Glomerular endothelial cell (primary cell): ENCODE measurements at regions not wholly inside any gene's neighbourhood (a gene's known extent, or its start where the extent isn't known, plus 50 kb on each side); places are given as distances from the start of the nearest gene placed in this dataset.
"Not testable (repeated sequence)": the region's sequence is repeated elsewhere in the genome, so short reads cannot be mapped to it uniquely, and the experiment has no call there.

Experiments used
- DNase-seq: peaks from one replicate; pipeline ENCODE4 v3.0.0-alpha.2; 2011; ENCODE audit warnings: low read depth, low spot score; ENCODE audit errors: extremely low read depth

DNA sequence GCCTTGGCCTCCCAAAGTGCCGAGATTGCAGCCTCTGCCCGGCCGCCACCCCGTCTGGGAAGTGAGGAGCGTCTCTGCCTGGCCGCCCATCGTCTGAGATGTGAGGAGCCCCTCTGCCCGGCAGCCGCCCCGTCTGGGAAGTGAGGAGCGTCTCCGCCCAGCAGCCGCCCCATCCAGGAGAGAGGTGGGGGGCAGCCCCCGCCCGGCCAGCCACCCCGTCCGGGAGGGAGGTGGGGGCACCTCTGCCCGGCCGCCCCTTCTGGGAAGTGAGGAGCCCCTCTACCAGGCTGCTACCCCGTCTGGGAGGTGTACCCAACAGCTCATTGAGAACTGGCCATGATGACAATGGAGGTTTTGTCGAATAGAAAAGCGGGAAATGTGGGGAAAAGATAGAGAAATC lies 1530.9 kb downstream of the REEP3 start:
- DNase-seq: not testable (repeated sequence)

DNA sequence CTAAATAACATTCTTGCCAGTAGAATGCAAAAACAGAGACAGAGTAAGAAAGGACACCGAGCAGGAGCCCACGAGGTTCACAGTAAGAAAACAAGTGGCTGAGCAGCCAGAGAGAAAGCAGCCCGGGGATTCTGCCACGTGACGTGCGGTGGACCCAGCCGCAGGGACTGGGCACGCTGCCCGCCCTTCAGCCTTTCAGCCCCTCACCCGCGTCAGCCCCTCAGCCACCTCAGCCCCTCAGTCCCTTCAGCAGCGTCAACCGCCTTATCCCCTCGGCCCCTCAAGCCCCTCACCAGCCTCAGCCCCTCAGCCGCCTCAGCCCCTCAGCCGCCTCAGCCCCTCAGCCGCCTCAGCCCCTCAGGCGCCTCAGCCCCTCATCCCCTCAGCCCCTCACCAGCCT lies 1532.2 kb downstream of the REEP3 start:
- DNase-seq: not testable (repeated sequence)

DNA sequence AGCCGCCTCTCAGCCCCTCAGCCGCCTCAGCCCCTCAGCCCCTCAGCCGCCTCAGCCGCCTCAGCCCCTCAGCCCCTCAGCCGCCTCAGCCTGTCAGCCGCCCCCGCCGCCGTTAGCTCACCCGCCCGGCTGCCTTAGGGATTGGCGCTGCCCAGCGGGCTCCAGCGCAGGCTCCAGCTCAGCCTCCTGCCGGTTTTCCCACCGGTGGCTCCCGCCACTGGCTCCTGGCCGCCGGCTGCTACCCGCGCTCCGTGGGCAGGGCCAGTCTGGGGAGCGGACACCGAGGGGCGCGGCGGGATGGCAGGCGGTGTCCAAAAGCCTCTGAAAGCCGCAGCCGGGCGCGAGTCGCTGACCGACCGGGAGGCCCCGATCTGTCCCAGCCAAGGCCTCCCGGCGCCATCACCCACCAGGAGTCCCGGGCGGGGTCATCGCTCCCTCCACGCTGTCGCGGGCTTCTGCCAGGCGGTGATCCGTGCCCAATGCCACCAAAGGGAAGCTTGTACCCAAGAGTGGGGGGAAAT lies 1532.7 kb downstream of the REEP3 start:
- DNase-seq: not testable (repeated sequence)

DNA sequence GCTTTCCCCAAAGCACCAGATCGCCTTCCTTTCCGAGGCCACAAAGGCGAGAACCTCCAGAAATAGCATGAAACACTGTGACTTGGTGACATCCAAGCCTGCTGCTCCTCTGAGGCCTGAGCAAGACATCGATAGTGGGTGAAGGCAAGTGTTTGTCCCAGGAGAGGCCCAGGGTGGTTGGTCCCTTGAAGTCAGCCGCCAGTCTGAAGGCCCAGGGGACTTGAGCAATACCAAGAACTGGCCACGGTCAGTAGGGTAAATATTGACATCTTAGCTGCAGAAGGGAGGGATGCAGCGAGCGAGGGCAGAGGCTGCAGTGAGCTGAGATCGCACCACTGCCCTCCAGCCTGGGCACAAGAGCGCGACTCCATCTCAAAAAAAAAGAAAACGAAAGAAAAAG lies 1533.5 kb downstream of the REEP3 start:
- DNase-seq: not testable (repeated sequence)

DNA sequence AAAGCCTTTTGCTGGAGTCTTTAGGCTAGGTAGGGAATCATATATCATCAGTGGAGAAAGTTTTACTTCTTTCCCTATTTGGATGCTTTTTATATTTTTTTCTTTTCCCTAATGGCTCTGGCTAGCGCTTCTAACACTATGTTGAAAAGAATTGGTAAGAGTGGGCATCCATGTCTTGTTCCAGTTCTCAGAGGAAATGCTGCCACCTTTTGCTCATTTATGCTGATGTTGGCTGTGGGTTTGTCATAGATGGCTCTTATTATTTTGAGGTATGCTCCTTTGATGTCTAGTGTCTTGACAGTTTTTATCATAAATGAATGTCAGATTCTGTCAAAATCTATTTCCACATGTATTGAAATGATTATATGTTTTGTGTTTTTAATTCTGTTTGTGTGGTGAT lies 1544.1 kb downstream of the REEP3 start:
- no peak for DNase-seq

DNA sequence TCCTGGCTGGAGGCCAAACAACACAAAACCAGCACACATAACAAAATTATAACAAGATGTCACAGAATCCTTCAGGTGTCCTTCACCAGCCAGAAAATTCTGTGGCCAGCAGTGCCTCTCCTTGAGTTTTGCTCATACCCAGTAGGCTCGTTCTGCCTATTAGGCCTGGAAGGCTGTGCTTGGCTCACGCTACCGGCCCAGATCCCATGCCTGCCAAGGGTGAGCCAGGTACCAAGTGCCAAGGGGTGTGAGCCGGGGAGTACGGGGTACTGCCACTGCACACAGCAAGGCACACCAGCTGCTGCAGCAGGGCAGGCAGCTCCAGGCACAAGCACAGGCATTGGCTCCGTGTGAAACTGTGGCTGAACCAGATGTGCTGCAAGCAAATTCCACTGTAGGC lies 1562.0 kb downstream of the REEP3 start:
- no peak for DNase-seq

DNA sequence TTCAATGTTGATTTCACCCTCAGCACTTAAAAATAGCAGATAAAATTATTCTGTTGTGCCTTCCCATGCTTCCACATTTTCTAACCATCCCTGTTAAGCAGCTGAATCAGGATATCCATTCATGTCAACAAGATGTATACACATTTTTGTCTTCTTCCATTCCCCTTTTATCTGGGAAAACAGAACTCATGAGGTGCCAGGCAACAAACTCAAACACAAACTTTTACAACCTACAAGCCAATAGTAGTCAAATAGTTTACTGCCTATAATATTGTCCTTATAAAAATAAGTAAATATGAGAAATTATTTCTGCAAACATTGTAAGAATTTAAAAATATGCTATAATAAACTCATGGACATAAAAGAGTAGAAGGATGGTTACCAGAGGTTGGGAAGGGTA lies 1569.8 kb downstream of the REEP3 start:
- no peak for DNase-seq

DNA sequence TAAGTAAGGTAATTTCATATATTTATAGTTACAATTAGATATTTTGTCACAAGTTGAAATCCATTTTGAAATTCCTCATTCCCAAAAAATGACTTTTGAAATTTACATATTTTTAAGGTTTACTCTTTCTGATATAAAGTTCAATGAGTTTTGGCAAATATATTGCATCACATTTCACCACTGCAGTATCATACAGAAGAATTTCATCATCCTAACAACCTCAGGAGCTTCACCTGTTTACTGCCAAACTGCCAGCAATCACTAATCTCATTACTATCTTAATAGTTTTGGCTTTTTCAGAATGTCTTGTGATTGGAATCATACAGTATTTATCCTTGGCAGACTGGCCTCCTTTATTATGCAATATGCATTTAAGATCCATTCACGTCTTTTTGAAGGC lies 1578.9 kb downstream of the REEP3 start:
- DNase-seq: no peak

DNA sequence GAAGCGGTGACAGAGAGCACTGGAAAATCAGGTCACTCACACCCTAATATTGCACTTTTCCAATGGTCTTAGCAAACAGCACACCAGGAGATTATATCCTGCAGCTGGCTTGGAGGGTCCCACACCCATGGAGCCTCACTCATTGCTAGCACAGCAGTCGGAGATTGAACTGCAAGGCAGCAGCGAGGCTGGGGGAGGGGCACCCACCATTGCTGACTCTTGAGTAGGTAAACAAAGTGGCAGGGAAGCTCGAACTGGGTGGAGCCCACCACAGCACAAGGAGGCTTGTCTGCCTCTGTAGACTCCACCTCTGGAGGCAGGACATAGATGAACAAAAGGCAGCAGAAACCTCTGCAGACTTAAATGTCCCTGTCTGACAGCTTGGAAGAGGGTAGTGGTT lies 1579.7 kb downstream of the REEP3 start:
- not testable (repeated sequence) for DNase-seq

DNA sequence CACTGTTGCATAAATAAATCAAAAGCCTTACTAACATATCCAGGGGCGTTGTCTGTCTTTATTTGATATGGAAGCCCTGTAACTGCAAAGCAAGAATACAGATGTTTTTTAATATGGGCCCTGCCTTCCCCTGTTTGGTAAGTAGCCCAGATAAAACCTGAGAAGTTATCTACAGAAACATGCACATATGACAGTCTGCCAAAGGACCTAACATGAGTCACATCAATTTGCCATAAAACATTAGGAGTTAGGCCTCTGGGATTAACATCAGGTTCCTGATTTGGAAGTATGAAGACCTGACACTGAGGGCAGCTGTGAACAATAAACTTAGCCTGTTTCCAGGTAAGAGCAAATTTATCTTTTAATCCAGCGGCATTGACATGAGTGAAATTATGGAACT lies 1588.8 kb downstream of the REEP3 start:
- no peak for DNase-seq

DNA sequence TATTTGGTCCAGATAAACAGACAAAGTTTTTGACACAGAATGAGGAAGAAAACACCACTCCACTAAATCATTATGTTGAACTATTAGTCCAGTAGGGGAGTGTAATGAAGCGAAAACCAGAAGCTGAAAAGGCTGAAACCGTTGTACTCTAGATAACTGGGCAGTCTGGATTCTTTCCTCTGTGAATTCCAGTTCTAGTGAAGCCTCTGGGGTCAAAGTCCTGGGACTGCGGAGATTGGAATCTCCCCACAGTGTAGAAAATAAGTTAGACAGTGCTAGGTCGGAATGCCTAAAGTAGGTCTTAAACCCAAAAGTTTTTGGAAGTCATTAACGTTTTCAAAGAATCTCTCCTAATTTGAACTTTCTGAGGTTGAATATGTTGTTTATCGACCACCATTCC lies 1589.9 kb downstream of the REEP3 start:
- DNase-seq: not testable (repeated sequence)

DNA sequence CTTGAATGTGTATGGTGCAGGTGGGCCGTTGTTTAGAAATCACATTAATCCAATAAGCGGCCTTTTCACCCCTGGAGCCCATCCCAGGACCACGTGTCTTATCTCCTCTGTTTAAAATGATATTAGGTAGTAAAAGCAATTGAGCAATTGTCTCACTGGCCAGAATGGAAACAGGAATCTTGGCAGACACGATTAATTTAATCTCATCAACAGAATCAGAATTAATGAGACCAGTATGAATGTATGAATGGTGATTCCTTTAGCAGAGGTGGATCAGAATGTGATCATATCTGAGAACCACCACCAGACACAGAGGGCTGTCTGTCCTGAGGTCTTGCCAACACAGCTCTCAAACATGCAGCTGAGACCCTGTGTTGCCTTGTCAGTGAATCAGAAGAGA lies 1591.4 kb downstream of the REEP3 start:
- DNase-seq: no peak

DNA sequence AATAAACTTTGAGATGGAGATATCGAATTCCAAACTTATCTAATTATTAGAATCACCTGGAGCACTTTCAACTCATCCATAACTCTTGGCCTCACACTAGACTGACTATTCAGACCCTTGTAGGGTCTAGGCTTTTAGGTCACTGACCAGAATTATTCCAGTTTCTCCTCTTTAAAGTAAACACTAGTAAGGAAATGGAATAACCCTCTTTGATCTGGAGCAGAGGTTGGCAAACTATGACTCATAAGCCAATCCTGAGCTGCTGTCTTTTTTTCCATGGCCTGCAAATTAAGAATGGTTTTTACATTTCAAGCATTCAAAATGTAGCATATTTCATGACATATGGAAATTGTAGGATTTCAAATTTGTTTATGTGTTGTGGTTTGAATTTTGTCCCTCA lies 1601.9 kb downstream of the REEP3 start:
- no peak for DNase-seq

DNA sequence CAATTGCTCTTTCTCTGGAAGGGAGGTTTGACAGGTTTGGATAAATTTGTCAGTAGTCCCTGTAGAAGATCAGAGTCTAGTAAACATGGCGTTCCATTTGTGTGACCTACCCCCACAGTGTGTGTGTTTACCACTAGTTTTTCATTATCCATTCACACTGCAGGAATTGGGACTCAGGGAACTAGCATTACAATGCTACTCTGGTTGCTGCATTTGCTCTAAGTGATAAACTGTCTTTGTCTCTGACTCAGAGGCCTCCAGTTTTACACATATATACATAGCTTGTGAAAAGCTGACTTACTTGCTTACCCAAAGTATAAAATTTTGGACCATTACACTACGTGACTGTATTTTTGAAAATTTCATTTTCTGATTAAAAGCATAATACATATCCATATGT lies 1604.0 kb downstream of the REEP3 start:
- no peak for DNase-seq

DNA sequence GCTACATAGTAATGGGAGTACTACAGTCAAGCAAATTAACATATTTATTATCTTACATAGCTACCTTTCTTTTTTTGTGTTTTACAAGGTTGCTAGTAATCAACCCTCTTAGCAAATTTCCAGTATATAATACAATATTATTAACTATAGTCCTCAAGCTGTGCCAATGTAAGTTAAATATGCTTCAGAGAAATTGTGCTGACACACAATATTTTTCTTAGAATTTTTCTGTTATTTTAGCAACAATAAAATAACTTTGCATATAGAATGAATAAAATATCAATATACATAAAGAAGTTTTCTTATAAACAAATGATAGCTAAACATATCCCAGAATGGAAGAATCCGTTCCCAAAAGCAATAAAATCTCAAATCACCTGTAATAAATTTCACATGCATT lies 1605.1 kb downstream of the REEP3 start:
- no peak for DNase-seq

DNA sequence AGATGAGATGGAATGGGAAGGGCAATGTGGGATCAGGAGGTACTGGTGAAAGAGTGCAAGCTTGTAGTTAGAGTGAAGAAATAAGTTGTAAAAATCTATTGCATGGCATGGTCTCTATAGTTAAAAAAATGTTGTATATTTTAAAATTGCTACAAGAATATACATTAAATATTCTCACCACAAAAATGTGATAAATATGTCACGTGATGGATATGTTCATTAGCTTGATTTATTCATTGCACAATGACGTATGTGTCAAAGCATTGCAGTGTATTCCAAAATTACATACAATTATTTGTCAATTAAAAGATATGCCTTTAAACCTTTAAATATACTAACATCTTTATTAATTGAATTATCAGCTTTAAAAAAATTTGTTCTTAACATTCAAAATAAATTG lies 1607.1 kb downstream of the REEP3 start:
- no peak for DNase-seq

DNA sequence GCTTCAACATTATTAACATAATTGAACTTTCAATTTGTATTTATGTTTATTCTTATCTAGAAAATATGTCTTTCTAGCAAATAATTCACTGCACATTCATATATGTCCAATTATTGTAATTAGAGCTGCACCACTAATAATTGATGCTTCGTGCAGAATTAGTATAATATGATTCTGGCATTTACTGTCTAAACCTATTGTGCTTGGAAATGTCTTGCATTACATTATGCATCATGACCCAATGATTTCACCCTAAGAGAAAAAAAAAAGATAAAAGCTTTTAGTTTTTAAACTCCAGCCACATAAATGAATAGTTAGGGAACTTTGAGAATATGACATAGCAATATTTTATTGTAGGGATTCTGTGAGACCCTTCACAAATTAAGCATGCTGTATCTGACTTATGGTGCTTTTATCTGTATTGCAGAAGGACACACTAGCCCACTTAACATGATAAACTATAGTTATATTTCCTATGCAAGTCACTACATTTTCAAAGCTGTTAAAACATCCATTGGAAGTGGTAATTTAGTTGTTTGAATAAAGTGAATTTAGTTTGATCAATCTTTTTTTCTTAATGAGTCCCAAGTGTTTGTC lies 1609.1 kb downstream of the REEP3 start:
- no peak for DNase-seq

DNA sequence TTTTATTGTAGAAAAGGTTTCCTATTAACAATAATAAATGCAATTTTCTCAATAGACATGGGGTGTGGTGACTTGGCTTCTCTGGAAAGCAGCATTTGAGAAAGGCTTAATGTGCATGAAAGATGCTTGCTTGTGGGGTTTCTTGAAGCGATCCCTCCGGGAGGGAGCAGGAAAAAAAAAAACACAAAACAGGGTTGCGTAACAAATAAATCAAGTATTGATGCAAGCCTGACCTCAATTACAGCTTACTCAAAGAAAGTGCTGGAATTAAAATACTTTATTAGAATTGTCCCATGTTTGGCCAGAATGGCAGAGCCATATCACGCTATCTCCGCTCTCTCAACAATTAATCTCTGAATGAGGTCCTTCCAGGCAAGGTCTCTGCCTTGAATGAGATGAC lies 1612.5 kb downstream of the REEP3 start:
- no peak for DNase-seq

DNA sequence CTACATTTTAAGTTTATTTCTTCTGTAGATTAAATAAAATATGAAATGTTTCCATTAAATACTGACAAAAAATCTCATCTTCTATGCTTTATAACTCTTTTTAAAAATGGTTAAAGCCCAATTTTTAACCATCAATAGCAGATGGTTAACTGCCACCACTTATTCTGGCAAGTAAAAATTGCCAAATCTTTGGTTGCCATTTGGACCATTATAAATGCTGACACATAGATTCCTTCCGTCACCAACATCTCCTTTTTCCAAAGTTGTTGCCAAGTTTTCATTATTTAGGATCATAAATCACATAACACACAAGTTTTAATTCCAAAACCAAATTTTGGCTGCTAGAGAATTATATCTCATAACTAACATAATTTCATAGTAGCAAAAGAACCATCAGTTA lies 1614.3 kb downstream of the REEP3 start:
- no peak for DNase-seq

DNA sequence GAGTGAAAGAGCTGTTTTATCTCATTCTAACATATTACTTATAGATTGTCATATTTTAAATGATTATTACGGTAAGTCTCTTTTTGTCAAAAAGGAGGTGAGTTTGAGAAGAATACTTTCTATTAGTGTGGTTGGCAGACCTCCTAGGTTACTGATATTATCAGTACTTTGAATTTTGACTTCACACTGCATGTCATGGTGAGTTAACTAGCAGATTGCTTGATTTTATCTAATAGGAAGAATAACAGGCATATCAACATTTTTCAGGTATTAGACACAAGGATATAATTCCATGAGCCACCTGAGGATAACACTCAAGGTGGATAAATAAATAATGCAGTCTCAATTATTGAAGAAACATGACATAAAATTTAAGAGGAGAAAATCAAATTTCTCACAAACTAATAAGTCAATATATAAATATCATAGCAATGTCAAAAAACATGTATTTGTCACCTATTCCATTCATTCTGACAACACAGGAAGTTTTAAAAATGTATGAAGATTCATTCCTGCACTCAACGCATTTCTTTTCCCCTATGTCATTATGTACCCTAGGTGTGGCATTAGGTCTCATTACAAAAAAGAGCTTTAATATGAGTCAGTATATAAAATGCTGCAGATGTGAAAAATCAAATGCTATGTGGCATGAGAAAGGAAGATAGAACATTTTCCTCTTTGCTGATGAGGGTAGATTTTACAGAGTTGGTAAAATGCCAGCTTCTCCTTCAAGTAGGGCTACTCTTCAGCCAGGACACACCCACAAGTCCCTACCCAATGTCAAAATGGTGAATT lies 1621.6 kb downstream of the REEP3 start:
- DNase-seq: no peak

DNA sequence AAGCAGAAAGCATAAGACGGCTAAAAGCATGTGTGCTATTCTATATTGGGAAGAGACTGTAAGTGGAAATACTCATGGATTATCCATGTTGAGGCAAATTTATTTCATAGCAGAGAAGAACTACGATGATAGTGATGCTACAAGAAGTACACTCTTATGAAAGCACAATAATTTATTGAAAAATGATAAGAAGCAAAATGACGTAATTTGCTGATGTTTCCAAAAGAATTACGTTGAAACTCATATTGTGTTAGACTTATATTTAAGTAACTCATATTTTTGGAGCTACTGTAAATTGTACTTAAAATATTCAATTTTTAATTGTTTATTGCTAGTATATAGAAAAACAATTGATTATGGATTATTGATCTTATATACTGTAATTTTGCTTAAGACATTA lies 1622.5 kb downstream of the REEP3 start:
- no peak for DNase-seq

DNA sequence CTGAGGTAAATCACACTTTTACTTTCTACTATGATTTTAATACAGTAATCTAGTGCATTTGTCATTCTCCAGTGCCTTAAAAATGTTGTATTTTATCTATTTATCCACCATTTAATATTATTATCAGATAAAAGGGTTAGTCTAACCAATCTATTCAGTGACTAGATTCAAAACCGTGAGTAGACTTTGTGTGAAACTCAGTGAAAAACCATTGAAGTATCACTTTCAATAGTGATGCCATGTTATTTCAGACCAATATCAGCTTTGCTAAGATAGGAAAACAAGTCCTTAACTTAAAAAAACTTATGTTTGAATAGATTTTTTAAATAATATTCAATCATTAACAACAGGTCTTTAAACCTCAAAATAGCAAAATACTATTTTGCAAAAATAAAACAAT lies 1628.7 kb downstream of the REEP3 start:
- DNase-seq: no peak
